GM12891 (cell line): ENCODE measurements at regions not wholly inside any gene's neighbourhood (a gene's known extent, or its start where the extent isn't known, plus 50 kb on each side); places are given as distances from the start of the nearest gene placed in this dataset.

Experiments
- DNase-seq: peaks from one replicate; pipeline ENCODE4 v3.0.0; 2011; ENCODE audit warnings: low spot score; ENCODE audit not compliant: insufficient read length
- FAIRE-seq: peaks from 2 replicates; lab custom pipeline; 2011; peaks lifted over from hg19 to GRCh38; lab: Jason Lieb, UNC
- PAX5 ChIP-seq: IDR thresholded peaks from 2 replicates; pipeline ENCODE4 v1.6.1; 2011; ENCODE audit warnings: low read length, moderate library complexity, mild to moderate bottlenecking; ENCODE audit not compliant: insufficient read depth, severe bottlenecking
- POLR2A ChIP-seq: IDR thresholded peaks from 2 replicates; pipeline ENCODE4 v1.6.1; 2011; ENCODE audit warnings: low read depth, low read length, control low read depth
- POLR2AphosphoS5 ChIP-seq: IDR thresholded peaks from 2 replicates; pipeline ENCODE4 v1.6.1; 2011; ENCODE audit warnings: low read depth, low read length, control low read depth
- POU2F2 ChIP-seq: IDR thresholded peaks from 2 replicates; pipeline ENCODE4 v1.6.1; 2011; ENCODE audit warnings: low read depth, mild to moderate bottlenecking, control low read depth, low read length, moderate library complexity
- SPI1 ChIP-seq: IDR thresholded peaks from 2 replicates; pipeline ENCODE4 v1.6.1; 2011; ENCODE audit warnings: low read depth, low read length, control low read depth
- TAF1 ChIP-seq: IDR thresholded peaks from 2 replicates; pipeline ENCODE4 v1.6.1; 2011; ENCODE audit warnings: low read depth, low read length, control low read depth

GRCh38 chr13:32887617-32888016 is 128.6 kb upstream of the KL start:
- FAIRE-seq (no peak), DNase-seq (no peak)
- TF ChIP-seq POLR2A: no peak
- no peak for TF ChIP-seq POU2F2
- TF ChIP-seq SPI1: no peak
- no peak for TF ChIP-seq POLR2AphosphoS5
- no peak for TF ChIP-seq TAF1
- TF ChIP-seq PAX5: no peak

DNA sequence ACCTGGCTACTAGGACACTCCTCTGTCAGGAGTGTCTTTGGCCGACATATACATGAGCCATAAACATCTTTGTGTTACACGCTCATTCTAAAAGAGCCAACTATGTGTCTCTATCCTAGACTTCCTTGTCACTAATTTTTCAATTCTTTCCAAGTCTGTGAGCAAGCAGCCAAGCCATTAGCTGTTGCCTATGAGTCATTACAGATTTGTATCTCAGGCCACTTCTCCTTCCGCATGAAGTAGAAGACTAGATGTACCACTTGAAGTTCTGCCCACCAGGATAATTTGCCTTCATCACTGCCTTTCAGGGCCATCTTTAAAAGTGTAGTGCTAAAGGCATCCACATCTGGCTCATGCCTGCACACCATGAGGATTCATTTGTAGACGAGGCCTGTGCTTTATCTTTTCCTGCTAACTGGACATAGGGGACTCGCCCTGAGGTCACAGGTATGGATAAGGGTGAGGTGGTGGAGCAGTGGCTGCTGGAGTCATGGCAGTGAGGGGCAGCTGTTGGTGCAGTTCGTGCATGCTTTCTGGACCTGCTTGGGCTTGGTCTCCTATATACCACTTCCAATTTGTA is 126.1 kb upstream of the KL start:
- no peak for DNase-seq
- TF ChIP-seq PAX5: no peak
- no peak for TF ChIP-seq TAF1
- TF ChIP-seq SPI1: no peak
- TF ChIP-seq POLR2A: no peak
- TF ChIP-seq POLR2AphosphoS5: no peak
- no peak for TF ChIP-seq POU2F2
- FAIRE-seq: no peak

GRCh38 chr13:32893176-32893575 is 123.0 kb upstream of the KL start:
- no peak for DNase-seq
- TF ChIP-seq POLR2AphosphoS5 (no peak), POLR2A (no peak), POU2F2 (no peak), PAX5 (no peak), TAF1 (no peak)
- no peak for FAIRE-seq

DNA sequence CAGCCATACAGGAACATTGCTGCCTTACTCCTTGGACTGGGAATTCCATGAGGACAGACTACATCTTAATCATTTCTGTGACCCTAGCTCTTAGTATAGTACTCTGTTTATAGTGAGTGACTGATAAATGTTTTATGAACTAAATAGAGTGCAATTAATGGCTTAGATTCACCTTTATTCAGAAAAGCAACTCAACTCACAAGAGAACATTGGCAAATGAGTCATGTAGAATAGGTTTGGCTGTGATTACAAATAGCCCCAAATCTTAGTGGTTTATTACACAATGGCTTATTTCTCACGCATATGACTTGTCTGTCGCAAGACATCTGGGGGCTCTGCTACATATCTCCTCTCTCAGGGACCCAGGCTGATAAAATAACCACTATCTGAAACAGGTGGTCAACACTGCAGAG is 121.6 kb upstream of the KL start:
- DNase-seq: no peak
- TF ChIP-seq POLR2A (no peak), POLR2AphosphoS5 (no peak), POU2F2 (no peak), PAX5 (no peak), SPI1 (no peak)
- FAIRE-seq: no peak

DNA sequence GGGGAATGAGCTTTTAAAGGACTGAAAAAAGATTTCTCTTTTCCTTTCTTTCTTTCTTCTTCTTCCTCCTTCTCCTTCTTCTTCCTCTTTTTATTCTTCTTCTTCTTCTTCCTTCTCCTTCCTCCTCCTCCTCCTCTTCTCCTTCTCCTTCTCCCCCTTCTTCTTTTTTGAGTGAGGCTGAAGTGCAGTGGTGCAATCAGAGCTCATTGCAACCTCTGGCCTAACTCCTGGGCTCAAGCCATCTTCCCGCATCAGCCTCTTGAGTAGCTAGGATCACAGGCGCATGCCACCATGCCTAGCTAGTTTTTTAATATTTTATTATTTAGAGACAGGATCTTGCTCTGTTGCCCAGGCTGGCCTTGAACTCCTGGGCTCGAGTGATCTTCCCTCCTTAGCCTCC is 120.9 kb upstream of the KL start:
- TF ChIP-seq PAX5 (no peak), SPI1 (no peak), POLR2A (no peak)
- no peak for DNase-seq
- FAIRE-seq: no peak

GRCh38 chr13:32897296-32897695 is 118.9 kb upstream of the KL start:
- no peak for TF ChIP-seq TAF1
- TF ChIP-seq POLR2A: no peak
- TF ChIP-seq POLR2AphosphoS5: no peak
- TF ChIP-seq PAX5: no peak
- TF ChIP-seq SPI1: no peak
- TF ChIP-seq POU2F2: no peak
- DNase-seq (no peak), FAIRE-seq (no peak)

DNA sequence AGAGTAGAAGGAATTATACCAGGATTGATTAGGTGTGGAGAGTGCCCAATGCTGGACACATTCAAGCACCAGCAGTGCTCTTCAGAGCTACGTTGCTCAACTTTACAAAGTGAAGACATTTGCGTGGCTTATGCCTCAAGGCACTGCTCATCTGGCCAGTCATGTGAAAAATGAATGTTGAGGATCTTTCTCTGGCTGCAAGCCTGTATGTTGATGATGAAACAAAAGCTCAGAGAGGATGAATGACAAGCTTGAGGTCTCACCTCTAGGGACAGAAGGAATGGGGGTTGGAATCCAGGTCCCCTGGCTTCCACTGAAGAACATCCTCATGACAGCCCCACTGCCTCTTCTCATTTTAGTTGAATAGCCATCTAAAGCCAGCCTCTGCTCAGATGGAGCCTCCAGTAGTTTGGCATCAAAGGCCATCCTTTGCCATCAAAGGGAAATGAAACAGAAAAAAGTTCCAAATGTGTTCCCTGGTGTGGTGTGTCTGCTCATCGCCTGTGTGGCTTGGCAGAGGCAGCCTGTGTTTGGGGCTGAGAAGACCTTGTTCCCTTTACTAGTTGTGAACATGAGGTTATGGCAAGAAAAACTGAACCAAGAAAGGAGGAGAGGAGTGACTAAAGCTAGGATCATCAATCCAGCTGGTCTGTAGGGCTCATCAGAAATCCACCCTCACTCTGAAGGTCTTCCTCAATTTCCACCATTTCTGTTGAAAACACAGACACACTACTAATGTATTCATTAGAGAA is 114.0 kb upstream of the KL start:
- DNase-seq: no peak
- no peak for FAIRE-seq
- no peak for TF ChIP-seq POU2F2
- TF ChIP-seq POLR2A: no peak
- TF ChIP-seq SPI1: no peak
- no peak for TF ChIP-seq PAX5
- no peak for TF ChIP-seq TAF1
- TF ChIP-seq POLR2AphosphoS5: no peak

DNA sequence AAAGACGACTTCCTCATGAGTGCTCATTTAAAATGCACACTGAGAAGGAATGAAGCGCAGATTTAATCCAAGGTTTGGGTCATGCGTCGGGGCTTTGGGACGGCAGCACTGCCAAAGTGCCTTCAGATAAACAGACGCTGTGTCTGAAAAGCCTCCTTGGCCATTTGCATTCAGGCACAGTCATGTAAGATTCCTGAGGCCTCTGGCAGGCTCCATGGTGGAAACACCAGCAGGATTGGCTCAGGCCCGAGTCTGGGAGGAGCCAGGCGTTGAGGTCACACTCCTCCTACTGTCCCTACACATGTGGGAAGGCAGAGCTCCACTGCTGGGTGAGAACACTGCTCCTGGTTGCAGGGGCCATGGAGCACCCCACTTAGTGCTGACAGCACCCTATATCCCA is 113.3 kb upstream of the KL start:
- FAIRE-seq: no peak
- TF ChIP-seq POLR2A: no peak
- no peak for TF ChIP-seq SPI1
- no peak for TF ChIP-seq TAF1
- TF ChIP-seq PAX5: no peak
- no peak for TF ChIP-seq POU2F2
- no peak for TF ChIP-seq POLR2AphosphoS5
- no peak for DNase-seq

GRCh38 chr13:32903720-32904119 is 112.5 kb upstream of the KL start:
- FAIRE-seq (no peak), DNase-seq (no peak)
- TF ChIP-seq SPI1: no peak
- TF ChIP-seq TAF1: no peak
- no peak for TF ChIP-seq PAX5
- no peak for TF ChIP-seq POLR2A
- no peak for TF ChIP-seq POLR2AphosphoS5
- no peak for TF ChIP-seq POU2F2

- no peak for FAIRE-seq
Observed at GRCh38 chr13:32904266-32904665, 112.0 kb upstream of the KL start.

More at GRCh38 chr13:32904266-32904665, 112.0 kb upstream of the KL start:
- no peak for DNase-seq
- TF ChIP-seq POLR2A (no peak), POLR2AphosphoS5 (no peak), PAX5 (no peak), TAF1 (no peak), SPI1 (no peak), POU2F2 (no peak)
